Naive B cell (primary cell): ENCODE measurements at regions not wholly inside any gene's neighbourhood (a gene's known extent, or its start where the extent isn't known, plus 50 kb on each side); places are given as distances from the start of the nearest gene placed in this dataset.

Experiments
- ATAC-seq, 2 donors: fragments of 150-1000 bp; cut with Tn5 transposase; 2 replicates each; pipeline ENCODE4 v1.10.0; 2021; ENCODE audit warnings: low read depth in 2 of 2, mild to moderate bottlenecking in 2 of 2, moderate library complexity in 2 of 2
- DNase-seq: peaks from one replicate; pipeline ENCODE4 v3.0.0; 2022
- H3K27ac Mint-ChIP-seq, 6 donors: one replicate each; pipeline ENCODE4 v1.8.0; 2020 to 2022; ENCODE audit warnings: mild to moderate bottlenecking in 6 of 6, mixed read lengths in 6 of 6, moderate library complexity in 5 of 6, inconsistent platforms in 2 of 6
- H3K27me3 Mint-ChIP-seq, 3 donors: one replicate each; pipeline ENCODE4 v1.8.0; 2021 to 2022; ENCODE audit warnings: mixed read lengths in 3 of 3, mild to moderate bottlenecking in 1 of 3
- H3K36me3 Mint-ChIP-seq, 2 donors: one replicate each; pipeline ENCODE4 v1.8.0; 2020 to 2022; ENCODE audit warnings: mixed read lengths in 2 of 2, inconsistent platforms in 1 of 2, mild to moderate bottlenecking in 1 of 2
- H3K4me1 Mint-ChIP-seq, 3 donors: one replicate each; pipeline ENCODE4 v1.8.0; 2020 to 2022; ENCODE audit warnings: mixed read lengths in 3 of 3, inconsistent platforms in 1 of 3, mild to moderate bottlenecking in 1 of 3, moderate library complexity in 1 of 3
- H3K4me3 Mint-ChIP-seq, 8 donors: one replicate each; pipeline ENCODE4 v1.8.0; 2020 to 2022; ENCODE audit warnings: mild to moderate bottlenecking in 8 of 8, mixed read lengths in 8 of 8, moderate library complexity in 8 of 8, inconsistent platforms in 2 of 8
- H3K9me3 Mint-ChIP-seq, 7 donors: one replicate each; pipeline ENCODE4 v1.8.0; 2020 to 2022; ENCODE audit warnings: mixed read lengths in 7 of 7, mild to moderate bottlenecking in 5 of 7, inconsistent platforms in 2 of 7, moderate library complexity in 1 of 7

GRCh38 chr2:13046557-13047165 lies 329.9 kb downstream of the TRIB2 start:
- no peaks in the 10 kb centered on the region for H3K36me3 Mint-ChIP-seq
- no peak overlapping the region for H3K27ac Mint-ChIP-seq
- H3K4me3 Mint-ChIP-seq, result no peak overlapping the region
- DNase-seq, result no peak
- no peaks in the 10 kb centered on the region for H3K4me1 Mint-ChIP-seq
- ATAC-seq, result no peak
- peaks cover 21 to 29% (median 22%) of the 10 kb centered on the region in 3 donors for H3K27me3 Mint-ChIP-seq
- peaks cover 0 to 7% (median 4%) of the 10 kb centered on the region in 7 donors for H3K9me3 Mint-ChIP-seq

- Mint-ChIP-seq H3K9me3 (no peaks in the 10 kb centered on the region), H3K36me3 (no peaks in the 10 kb centered on the region), H3K4me1 (no peaks in the 10 kb centered on the region), H3K27me3 (peaks cover 7 to 16% (median 9%) of the 10 kb centered on the region in 3 donors), H3K4me3 (no peak overlapping the region), H3K27ac (no peak overlapping the region)
- DNase-seq (no peak), ATAC-seq (no peak)
Observed at GRCh38 chr2:13050764-13051163, 334.0 kb downstream of the TRIB2 start.

- H3K27me3 Mint-ChIP-seq, result peaks cover 7 to 8% (median 7%) of the 10 kb centered on the region in 3 donors
- H3K4me1 Mint-ChIP-seq, result no peaks in the 10 kb centered on the region
- DNase-seq (no peak), ATAC-seq (no peak)
- no peaks in the 10 kb centered on the region for H3K36me3 Mint-ChIP-seq
- H3K9me3 Mint-ChIP-seq, result no peaks in the 10 kb centered on the region
- no peak overlapping the region for H3K4me3 Mint-ChIP-seq
- H3K27ac Mint-ChIP-seq, result peak overlapping the region in 1 of 6 donors; percentile 44
Observed at GRCh38 chr2:13052547-13052946, 335.8 kb downstream of the TRIB2 start.

- no peak overlapping the region for H3K4me3 Mint-ChIP-seq
- no peak for ATAC-seq
- H3K9me3 Mint-ChIP-seq, result no peaks in the 10 kb centered on the region
- no peaks in the 10 kb centered on the region for H3K36me3 Mint-ChIP-seq
- H3K27me3 Mint-ChIP-seq, result peaks cover 15 to 21% (median 17%) of the 10 kb centered on the region in 3 donors
- H3K4me1 Mint-ChIP-seq, result no peaks in the 10 kb centered on the region
- H3K27ac Mint-ChIP-seq, result no peak overlapping the region
- no peak for DNase-seq
Observed at GRCh38 chr2:13056259-13056843, 339.6 kb downstream of the TRIB2 start.

GRCh38 chr2:13057671-13058070 lies 340.9 kb downstream of the TRIB2 start:
- Mint-ChIP-seq H3K36me3 (no peaks in the 10 kb centered on the region), H3K4me1 (no peaks in the 10 kb centered on the region), H3K9me3 (no peaks in the 10 kb centered on the region), H3K27ac (no peak overlapping the region), H3K27me3 (peaks cover 15 to 21% (median 17%) of the 10 kb centered on the region in 3 donors), H3K4me3 (no peak overlapping the region)
- ATAC-seq, result no peak
- DNase-seq, result no peak

- no peak for DNase-seq
- no peaks in the 10 kb centered on the region for H3K9me3 Mint-ChIP-seq
- H3K4me3 Mint-ChIP-seq, result no peak overlapping the region
- H3K36me3 Mint-ChIP-seq, result no peaks in the 10 kb centered on the region
- ATAC-seq, result no peak
- no peaks in the 10 kb centered on the region for H3K4me1 Mint-ChIP-seq
- peaks cover 11 to 41% (median 20%) of the 10 kb centered on the region in 3 donors for H3K27me3 Mint-ChIP-seq
- H3K27ac Mint-ChIP-seq, result no peak overlapping the region
Observed at GRCh38 chr2:13066676-13067075, 349.9 kb downstream of the TRIB2 start.

- Mint-ChIP-seq H3K4me3 (no peak overlapping the region), H3K27ac (no peak overlapping the region), H3K9me3 (no peaks in the 10 kb centered on the region), H3K36me3 (no peaks in the 10 kb centered on the region), H3K27me3 (peaks cover 12 to 41% (median 21%) of the 10 kb centered on the region in 3 donors), H3K4me1 (no peaks in the 10 kb centered on the region)
- DNase-seq, result no peak
- no peak for ATAC-seq
Observed at GRCh38 chr2:13067508-13067907, 350.8 kb downstream of the TRIB2 start.

GRCh38 chr2:13089971-13090370 lies 373.2 kb downstream of the TRIB2 start:
- Mint-ChIP-seq H3K4me3 (no peak overlapping the region), H3K27ac (no peak overlapping the region), H3K4me1 (no peaks in the 10 kb centered on the region), H3K9me3 (peaks cover 0 to 2% (median 0%) of the 10 kb centered on the region in 7 donors), H3K27me3 (peaks cover 22 to 30% (median 25%) of the 10 kb centered on the region in 3 donors), H3K36me3 (no peaks in the 10 kb centered on the region)
- DNase-seq (no peak), ATAC-seq (no peak)

- no peak for DNase-seq
- peaks cover 25 to 37% (median 27%) of the 10 kb centered on the region in 3 donors for H3K27me3 Mint-ChIP-seq
- no peak overlapping the region for H3K27ac Mint-ChIP-seq
- peaks cover 0 to 2% (median 0%) of the 10 kb centered on the region in 7 donors for H3K9me3 Mint-ChIP-seq
- H3K4me1 Mint-ChIP-seq, result no peaks in the 10 kb centered on the region
- no peak overlapping the region for H3K4me3 Mint-ChIP-seq
- no peak for ATAC-seq
- no peaks in the 10 kb centered on the region for H3K36me3 Mint-ChIP-seq
Observed at GRCh38 chr2:13091455-13091854, 374.7 kb downstream of the TRIB2 start.

GRCh38 chr2:13091861-13092378 lies 375.2 kb downstream of the TRIB2 start:
- Mint-ChIP-seq H3K27ac (no peak overlapping the region), H3K4me1 (no peaks in the 10 kb centered on the region), H3K4me3 (no peak overlapping the region), H3K9me3 (peaks cover 0 to 2% (median 0%) of the 10 kb centered on the region in 7 donors), H3K27me3 (peaks cover 25 to 38% (median 28%) of the 10 kb centered on the region in 3 donors), H3K36me3 (no peaks in the 10 kb centered on the region)
- no peak for ATAC-seq
- no peak for DNase-seq

GRCh38 chr2:13093416-13093991 lies 376.8 kb downstream of the TRIB2 start:
- Mint-ChIP-seq H3K4me1 (no peaks in the 10 kb centered on the region), H3K27me3 (peaks cover 14 to 33% (median 26%) of the 10 kb centered on the region in 3 donors), H3K36me3 (no peaks in the 10 kb centered on the region), H3K27ac (no peak overlapping the region), H3K9me3 (peaks cover 0 to 3% (median 1%) of the 10 kb centered on the region in 7 donors), H3K4me3 (no peak overlapping the region)
- ATAC-seq, result no peak
- no peak for DNase-seq

GRCh38 chr2:13102397-13103063 lies 385.8 kb downstream of the TRIB2 start:
- Mint-ChIP-seq H3K27me3 (peaks cover 11 to 15% (median 13%) of the 10 kb centered on the region in 3 donors), H3K4me1 (no peaks in the 10 kb centered on the region), H3K4me3 (no peak overlapping the region), H3K36me3 (peaks cover 0 to 9% of the 10 kb centered on the region in 2 donors), H3K9me3 (peaks cover 1 to 18% (median 10%) of the 10 kb centered on the region in 7 donors), H3K27ac (no peak overlapping the region)
- DNase-seq, result no peak
- ATAC-seq, result no peak

GRCh38 chr2:13103151-13103550 lies 386.4 kb downstream of the TRIB2 start:
- Mint-ChIP-seq H3K27me3 (peaks cover 11 to 16% (median 13%) of the 10 kb centered on the region in 3 donors), H3K27ac (no peak overlapping the region), H3K9me3 (peaks cover 1 to 18% (median 9%) of the 10 kb centered on the region in 7 donors), H3K4me3 (no peak overlapping the region), H3K36me3 (peaks cover 0 to 9% of the 10 kb centered on the region in 2 donors), H3K4me1 (no peaks in the 10 kb centered on the region)
- ATAC-seq (no peak), DNase-seq (no peak)
